ENCODE measurements at regions not wholly inside any gene's neighbourhood (a gene's known extent, or its start where the extent isn't known, plus 50 kb on each side); places are given as distances from the start of the nearest gene placed in this dataset.

DNA sequence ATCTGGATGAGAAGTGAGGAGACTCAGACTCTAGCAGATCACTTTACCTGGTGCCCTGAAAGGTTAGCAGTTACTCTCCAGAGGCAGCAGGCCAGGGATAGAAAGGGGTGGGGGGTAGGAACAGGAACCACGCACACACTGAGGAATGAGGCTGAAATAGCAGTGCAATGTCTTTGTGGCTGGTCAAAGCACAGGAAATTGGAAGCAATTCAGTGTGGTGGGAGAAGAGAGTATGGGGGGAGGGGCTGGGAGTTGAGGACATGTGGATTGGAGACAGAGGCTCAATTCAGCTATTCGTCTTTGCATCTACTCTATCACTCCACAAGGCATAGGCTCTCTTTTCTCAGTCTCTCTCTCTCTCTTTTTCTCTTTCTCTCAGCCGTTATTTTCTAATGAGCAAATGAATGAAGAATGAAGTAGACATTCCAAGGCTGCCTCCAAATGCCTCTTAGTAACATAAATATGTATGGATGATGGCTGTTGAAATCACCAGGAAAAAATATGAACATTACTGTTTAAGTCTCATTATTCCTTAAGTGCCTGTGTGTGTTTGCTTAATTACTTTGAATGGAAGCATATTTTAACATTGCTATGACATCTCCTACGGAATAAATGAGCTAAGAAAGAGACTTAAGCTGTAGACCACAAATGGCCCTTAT lies 979.4 kb downstream of the TSN start:
- peaks cover 3% of the 10 kb centered on the region for H3K27me3 Mint-ChIP-seq (ENCODE audit: unreplicated experiment)
- peak; percentile 30 for DNase-seq (ENCODE audit: low spot score)

DNA sequence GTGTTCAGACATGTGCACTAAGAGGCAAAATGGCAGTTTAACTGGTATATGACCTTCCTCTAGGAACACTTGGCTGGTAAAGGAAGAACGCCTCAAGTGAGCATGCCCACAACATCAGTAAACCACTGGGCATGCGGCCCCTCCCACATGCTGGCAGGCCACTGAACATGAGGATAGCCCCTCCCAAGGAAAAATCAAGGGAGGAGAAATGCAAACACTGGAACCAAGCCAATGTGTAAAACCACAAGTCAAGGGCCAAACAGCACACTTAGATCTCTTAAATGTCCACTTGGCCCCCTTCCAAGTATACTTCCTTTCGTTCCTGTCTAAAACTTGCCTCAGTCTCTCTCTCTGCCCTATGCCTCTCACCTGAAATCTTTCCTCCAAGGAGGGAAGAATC lies 980.8 kb downstream of the TSN start:
- Mint-ChIP-seq H3K27me3 (ENCODE audit: unreplicated experiment) (peaks cover 3% of the 10 kb centered on the region), H3K9me3 (ENCODE audit: unreplicated experiment) (no peaks in the 10 kb centered on the region), H3K27ac (ENCODE audit: unreplicated experiment) (no peak overlapping the region), H3K4me3 (ENCODE audit: unreplicated experiment) (no peak overlapping the region), H3K4me1 (ENCODE audit: unreplicated experiment) (peaks cover 16% of the 10 kb centered on the region), H3K36me3 (ENCODE audit: low read depth, unreplicated experiment) (no peaks in the 10 kb centered on the region)
- no peak for DNase-seq (ENCODE audit: low spot score)
- TF ChIP-seq, protein P1, sequence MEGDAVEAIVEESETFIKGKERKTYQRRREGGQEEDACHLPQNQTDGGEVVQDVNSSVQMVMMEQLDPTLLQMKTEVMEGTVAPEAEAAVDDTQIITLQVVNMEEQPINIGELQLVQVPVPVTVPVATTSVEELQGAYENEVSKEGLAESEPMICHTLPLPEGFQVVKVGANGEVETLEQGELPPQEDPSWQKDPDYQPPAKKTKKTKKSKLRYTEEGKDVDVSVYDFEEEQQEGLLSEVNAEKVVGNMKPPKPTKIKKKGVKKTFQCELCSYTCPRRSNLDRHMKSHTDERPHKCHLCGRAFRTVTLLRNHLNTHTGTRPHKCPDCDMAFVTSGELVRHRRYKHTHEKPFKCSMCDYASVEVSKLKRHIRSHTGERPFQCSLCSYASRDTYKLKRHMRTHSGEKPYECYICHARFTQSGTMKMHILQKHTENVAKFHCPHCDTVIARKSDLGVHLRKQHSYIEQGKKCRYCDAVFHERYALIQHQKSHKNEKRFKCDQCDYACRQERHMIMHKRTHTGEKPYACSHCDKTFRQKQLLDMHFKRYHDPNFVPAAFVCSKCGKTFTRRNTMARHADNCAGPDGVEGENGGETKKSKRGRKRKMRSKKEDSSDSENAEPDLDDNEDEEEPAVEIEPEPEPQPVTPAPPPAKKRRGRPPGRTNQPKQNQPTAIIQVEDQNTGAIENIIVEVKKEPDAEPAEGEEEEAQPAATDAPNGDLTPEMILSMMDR (IDR thresholded peaks at IDR 0.05; ENCODE audit: unreplicated experiment): no peak

More for the DNA sequence above, 979.4 kb downstream of the TSN start:
- no peaks in the 10 kb centered on the region for H3K9me3 Mint-ChIP-seq (ENCODE audit: unreplicated experiment)
- H3K4me3 Mint-ChIP-seq (ENCODE audit: unreplicated experiment): no peak overlapping the region
- TF ChIP-seq, protein P1 (IDR thresholded peaks at IDR 0.05; ENCODE audit: unreplicated experiment): no peak
- H3K27ac Mint-ChIP-seq (ENCODE audit: unreplicated experiment): peak overlapping the region; percentile 83
- peaks cover 16% of the 10 kb centered on the region for H3K4me1 Mint-ChIP-seq (ENCODE audit: unreplicated experiment)
- H3K36me3 Mint-ChIP-seq (ENCODE audit: low read depth, unreplicated experiment): no peaks in the 10 kb centered on the region

DNA sequence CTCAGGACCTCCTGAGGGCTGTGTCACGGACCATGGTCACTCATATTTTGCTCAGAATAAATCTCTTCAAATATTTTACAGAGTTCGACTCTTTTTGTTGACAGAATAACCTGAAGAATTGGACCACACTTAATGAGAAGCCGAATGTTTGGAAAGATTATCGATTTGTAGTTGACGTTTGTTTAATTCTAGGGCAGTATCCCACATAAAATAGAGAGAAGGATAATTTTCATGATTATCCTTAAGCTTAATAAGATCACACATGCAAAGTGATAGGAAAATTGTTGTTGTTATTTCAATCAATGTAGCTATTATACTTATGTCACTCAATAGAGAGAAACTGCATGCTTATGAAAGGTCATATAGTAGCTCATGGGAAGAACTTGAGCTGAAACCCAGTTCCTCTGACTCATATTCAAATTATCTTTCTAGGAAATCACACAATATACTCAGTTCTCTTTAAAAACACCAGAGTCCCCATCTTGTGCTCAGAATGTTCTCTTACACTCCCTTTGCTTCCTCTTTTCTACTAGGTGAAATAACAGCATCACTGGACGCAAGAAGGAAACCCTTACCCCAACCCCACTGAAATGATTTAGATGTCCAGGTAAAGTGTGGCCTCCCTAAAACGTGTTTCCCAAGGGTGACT lies 982.1 kb downstream of the TSN start:
- no peaks in the 10 kb centered on the region for H3K36me3 Mint-ChIP-seq (ENCODE audit: low read depth, unreplicated experiment)
- H3K9me3 Mint-ChIP-seq (ENCODE audit: unreplicated experiment): no peaks in the 10 kb centered on the region
- TF ChIP-seq, protein P1 (IDR thresholded peaks at IDR 0.05; ENCODE audit: unreplicated experiment): no peak
- no peak overlapping the region for H3K27ac Mint-ChIP-seq (ENCODE audit: unreplicated experiment)
- H3K4me1 Mint-ChIP-seq (ENCODE audit: unreplicated experiment): peaks cover 16% of the 10 kb centered on the region
- H3K4me3 Mint-ChIP-seq (ENCODE audit: unreplicated experiment): no peak overlapping the region
- no peak for DNase-seq (ENCODE audit: low spot score)
- H3K27me3 Mint-ChIP-seq (ENCODE audit: unreplicated experiment): peaks cover 3% of the 10 kb centered on the region

DNA sequence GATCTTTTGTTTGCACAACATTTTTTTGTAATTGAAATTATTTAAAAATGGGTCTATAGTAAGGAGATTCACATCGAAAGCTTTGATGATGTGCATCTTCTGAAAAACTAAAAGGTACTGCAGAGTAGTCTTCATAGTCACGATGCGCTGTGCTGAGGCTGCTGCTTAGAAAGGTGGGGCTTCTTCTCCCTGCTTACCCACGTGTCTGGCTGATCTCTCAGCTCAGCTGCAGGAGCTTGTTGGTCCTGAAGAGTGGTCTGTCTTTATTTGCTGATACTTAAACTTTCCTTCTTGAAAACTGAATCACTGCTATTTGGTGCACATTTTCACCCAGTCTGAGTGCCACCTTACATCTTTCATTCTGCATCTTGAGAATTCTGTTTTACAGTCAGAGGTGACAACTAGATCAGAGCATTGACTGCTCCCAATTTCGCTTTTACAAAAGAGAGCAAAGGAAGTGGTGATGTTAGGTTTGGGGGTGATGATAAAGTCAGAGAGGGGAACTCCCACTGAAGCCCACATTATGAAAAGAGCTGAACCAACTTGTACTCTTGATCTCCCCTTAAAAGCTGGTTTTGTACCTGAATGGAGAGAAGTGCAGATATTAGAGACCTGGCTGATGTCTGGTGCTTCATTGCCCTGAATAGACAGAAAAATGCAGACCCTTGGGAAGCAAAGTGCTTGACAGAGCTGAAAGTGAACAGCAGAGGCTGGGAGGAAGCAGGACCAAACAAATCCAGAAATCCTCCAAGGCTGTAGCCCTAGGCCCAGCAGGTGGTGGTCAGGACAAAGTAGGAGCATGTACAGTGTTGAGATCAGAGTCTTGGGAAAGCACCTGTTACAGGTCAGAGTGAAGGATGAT lies 984.5 kb downstream of the TSN start:
- Mint-ChIP-seq H3K9me3 (ENCODE audit: unreplicated experiment) (no peaks in the 10 kb centered on the region), H3K4me3 (ENCODE audit: unreplicated experiment) (no peak overlapping the region), H3K27me3 (ENCODE audit: unreplicated experiment) (peaks cover 3% of the 10 kb centered on the region), H3K27ac (ENCODE audit: unreplicated experiment) (no peak overlapping the region), H3K4me1 (ENCODE audit: unreplicated experiment) (peaks cover 6% of the 10 kb centered on the region), H3K36me3 (ENCODE audit: low read depth, unreplicated experiment) (no peaks in the 10 kb centered on the region)
- TF ChIP-seq, protein P1 (IDR thresholded peaks at IDR 0.05; ENCODE audit: unreplicated experiment): no peak
- DNase-seq (ENCODE audit: low spot score): no peak

Measured in endothelial cell (in vitro differentiated cells).